UCSD-AML1 (cell line): ENCODE measurements at regions not wholly inside any gene's neighbourhood (a gene's known extent, or its start where the extent isn't known, plus 50 kb on each side); places are given as distances from the start of the nearest gene placed in this dataset.

Experiments used
- DNase-seq: peaks from one replicate; lab custom pipeline; 2025; ENCODE audit not compliant: unreplicated experiment; lab: John Stamatoyannopoulos, UW

GRCh38 chr18:29309366-29309765 is 1132.4 kb upstream of the CDH2 start:
- no peak for DNase-seq

GRCh38 chr18:29307982-29308381 is 1131.1 kb upstream of the CDH2 start:
- no peak for DNase-seq

GRCh38 chr18:29307231-29307630 is 1130.3 kb upstream of the CDH2 start:
- DNase-seq: no peak

GRCh38 chr18:29305516-29305915 is 1128.6 kb upstream of the CDH2 start:
- no peak for DNase-seq

- no peak for DNase-seq
Measured at GRCh38 chr18:29301048-29301447, 1124.1 kb upstream of the CDH2 start.

GRCh38 chr18:29285471-29285870 is 1108.5 kb upstream of the CDH2 start:
- DNase-seq: no peak

- no peak for DNase-seq
Measured at GRCh38 chr18:29271501-29271900, 1094.6 kb upstream of the CDH2 start.

GRCh38 chr18:29259838-29260237 is 1082.9 kb upstream of the CDH2 start:
- DNase-seq: no peak

- DNase-seq: no peak
Measured at GRCh38 chr18:29254123-29254522, 1077.2 kb upstream of the CDH2 start.

- DNase-seq: no peak
Measured at GRCh38 chr18:29251681-29252080, 1074.8 kb upstream of the CDH2 start.

- no peak for DNase-seq
Measured at GRCh38 chr18:29250843-29251242, 1073.9 kb upstream of the CDH2 start.

- no peak for DNase-seq
Measured at GRCh38 chr18:29250259-29250658, 1073.3 kb upstream of the CDH2 start.

GRCh38 chr18:29248805-29249204 is 1071.9 kb upstream of the CDH2 start:
- no peak for DNase-seq

GRCh38 chr18:29241199-29241598 is 1064.3 kb upstream of the CDH2 start:
- DNase-seq: no peak

GRCh38 chr18:29234751-29235150 is 1057.8 kb upstream of the CDH2 start:
- no peak for DNase-seq

GRCh38 chr18:29226213-29226612 is 1049.3 kb upstream of the CDH2 start:
- no peak for DNase-seq

GRCh38 chr18:29225351-29225750 is 1048.4 kb upstream of the CDH2 start:
- DNase-seq: no peak

- DNase-seq: no peak
Measured at GRCh38 chr18:29218091-29218490, 1041.2 kb upstream of the CDH2 start.

- no peak for DNase-seq
Measured at GRCh38 chr18:29217124-29217915, 1040.4 kb upstream of the CDH2 start.

- DNase-seq: no peak
Measured at GRCh38 chr18:29198834-29199233, 1021.9 kb upstream of the CDH2 start.

GRCh38 chr18:29196307-29196706 is 1019.4 kb upstream of the CDH2 start:
- DNase-seq: no peak

GRCh38 chr18:29191263-29191662 is 1014.3 kb upstream of the CDH2 start:
- DNase-seq: no peak

GRCh38 chr18:29188760-29189159 is 1011.8 kb upstream of the CDH2 start:
- DNase-seq: no peak
